Liver (tissue), 8 donors: ENCODE measurements at regions not wholly inside any gene's neighbourhood (a gene's known extent, or its start where the extent isn't known, plus 50 kb on each side); places are given as distances from the start of the nearest gene placed in this dataset.
A peak's percentile ranks its signal among the peaks of the same experiment; 100 is the strongest.

Experiments used
- DNase-seq: peaks from one replicate; pipeline ENCODE4 v3.0.0-alpha.2; 2017; ENCODE audit warnings: low spot score
- H3K27ac ChIP-seq, 2 donors: one replicate each; pipeline ENCODE4 v1.7.0; 2013; ENCODE audit warnings: inconsistent platforms in 2 of 2, low read length in 2 of 2, control low read depth in 1 of 2, low read depth in 1 of 2, mild to moderate bottlenecking in 1 of 2
- H3K27me3 ChIP-seq, 4 donors: one replicate each; pipeline versions ENCODE4 v1.6.1 to v1.7.0; 2013; ENCODE audit warnings: low read length in 3 of 4, inconsistent platforms in 1 of 4, mild to moderate bottlenecking in 1 of 4, moderate library complexity in 1 of 4; ENCODE audit not compliant: control insufficient read depth in 4 of 4, insufficient read depth in 4 of 4
- H3K36me3 ChIP-seq, 4 donors: one replicate each; pipeline versions ENCODE4 v1.6.1 to v1.7.0; 2013; ENCODE audit warnings: low read length in 3 of 4, mild to moderate bottlenecking in 3 of 4, low read depth in 1 of 4, moderate library complexity in 1 of 4; ENCODE audit not compliant: control insufficient read depth in 4 of 4, insufficient read depth in 3 of 4
- H3K4me1 ChIP-seq, 4 donors: one replicate each; pipeline versions ENCODE4 v1.6.1 to v1.7.0; 2013; ENCODE audit warnings: low read length in 3 of 4, mild to moderate bottlenecking in 3 of 4, moderate library complexity in 1 of 4; ENCODE audit not compliant: control insufficient read depth in 4 of 4, insufficient read depth in 4 of 4
- H3K4me3 ChIP-seq, 3 donors: one replicate each; pipeline versions ENCODE4 v1.6.1 to v1.7.0; 2013; ENCODE audit warnings: low read length in 3 of 3, control low read depth in 1 of 3, low read depth in 1 of 3, mild to moderate bottlenecking in 1 of 3
- H3K9ac ChIP-seq, 2 donors: one replicate each; pipeline ENCODE4 v1.7.0; 2013; ENCODE audit warnings: low read length in 2 of 2, mild to moderate bottlenecking in 2 of 2, moderate library complexity in 2 of 2, control low read depth in 1 of 2, low read depth in 1 of 2
- H3K9me3 ChIP-seq, 4 donors: one replicate each; pipeline versions ENCODE4 v1.6.1 to v1.7.0; 2013; ENCODE audit warnings: low read length in 3 of 4; ENCODE audit not compliant: control insufficient read depth in 4 of 4
- ATF3 ChIP-seq: IDR thresholded peaks from 2 replicates; pipeline ENCODE4 v1.6.1; 2016; ENCODE audit warnings: antibody characterized with exemption
- CTCF ChIP-seq: fragments of 150-350 bp; IDR thresholded peaks from 2 replicates; pipeline ENCODE4 v1.5.1; 2017; ENCODE audit warnings: improper control_type of control experiment, low read depth, low read length; ENCODE audit not compliant: missing input control
- EGR1 ChIP-seq, 2 donors: IDR thresholded peaks; 2 replicates each; pipeline ENCODE4 v1.6.1; 2016 to 2018; ENCODE audit warnings: antibody characterized with exemption in 2 of 2, low read depth in 2 of 2
- FOXA1 ChIP-seq: IDR thresholded peaks from 2 replicates; pipeline ENCODE4 v1.6.1; 2016; ENCODE audit warnings: antibody characterized with exemption
- FOXA2 ChIP-seq: IDR thresholded peaks from 2 replicates; pipeline ENCODE4 v1.6.1; 2016; ENCODE audit warnings: antibody characterized with exemption
- GABPA ChIP-seq, 2 donors: IDR thresholded peaks in 1 of 2; conservative IDR thresholded peaks in 1 of 2; 2 replicates each; pipeline ENCODE4 v1.6.1; 2016; ENCODE audit warnings: antibody characterized with exemption in 2 of 2, mild to moderate bottlenecking in 1 of 2, moderate library complexity in 1 of 2
- HNF4A ChIP-seq, 2 donors: conservative IDR thresholded peaks; 2 replicates each; pipeline ENCODE4 v1.6.1; 2016; ENCODE audit warnings: antibody characterized with exemption in 2 of 2, mild to moderate bottlenecking in 2 of 2
- HNF4G ChIP-seq: IDR thresholded peaks from 2 replicates; pipeline ENCODE4 v1.6.1; 2016; ENCODE audit warnings: antibody characterized with exemption
- JUND ChIP-seq, 2 donors: IDR thresholded peaks; 2 replicates each; pipeline ENCODE4 v1.6.1; 2016; ENCODE audit warnings: antibody characterized with exemption in 2 of 2
- MAX ChIP-seq: IDR thresholded peaks from 2 replicates; pipeline ENCODE4 v1.6.1; 2016; ENCODE audit warnings: antibody characterized with exemption
- NR2F2 ChIP-seq: IDR thresholded peaks from 2 replicates; pipeline ENCODE4 v1.6.1; 2016; ENCODE audit warnings: antibody characterized with exemption
- RAD21 ChIP-seq, 2 donors: IDR thresholded peaks; 2 replicates each; pipeline ENCODE4 v1.6.1; 2016; ENCODE audit warnings: antibody characterized with exemption in 2 of 2, mild to moderate bottlenecking in 2 of 2
- REST ChIP-seq: IDR thresholded peaks from 2 replicates; pipeline ENCODE4 v1.6.1; 2016; ENCODE audit warnings: antibody characterized with exemption, mild to moderate bottlenecking
- RXRA ChIP-seq, 2 donors: IDR thresholded peaks; 2 replicates each; pipeline ENCODE4 v1.6.1; 2017 to 2018; ENCODE audit warnings: antibody characterized with exemption in 2 of 2, mild to moderate bottlenecking in 1 of 2
- TAF1 ChIP-seq: conservative IDR thresholded peaks from 2 replicates; pipeline ENCODE4 v1.6.1; 2016; ENCODE audit warnings: antibody characterized with exemption, mild to moderate bottlenecking
- YY1 ChIP-seq: IDR thresholded peaks from 2 replicates; pipeline ENCODE4 v1.6.1; 2016; ENCODE audit warnings: antibody characterized with exemption, mild to moderate bottlenecking
- ZBTB33 ChIP-seq: IDR thresholded peaks from 2 replicates; pipeline ENCODE4 v1.6.1; 2016; ENCODE audit warnings: antibody characterized with exemption
- whole genome bisulfite sequencing: extraction: QIAGEN DNeasy Blood & Tissue Kit; methylation state at CpG from one replicate; pipeline ENCODE4 v1.1.7; 2013; 5-methylcytosine and 5-hydroxymethylcytosine counted together
- donor health status: healthy.
- donor health status: healthy.
- donor health status: healthy.
- donor health status: healthy.
- donor health status: healthy.

GRCh38 chr1:234732260-234732659 lies 122.3 kb upstream of the IRF2BP2 start:
- Histone ChIP-seq H3K9me3 (no peaks in the 10 kb centered on the region), H3K9ac (no peak overlapping the region), H3K27ac (no peak overlapping the region), H3K4me1 (peaks cover 0 to 7% (median 2%) of the 10 kb centered on the region in 4 donors), H3K36me3 (no peaks in the 10 kb centered on the region), H3K27me3 (no peaks in the 10 kb centered on the region), H3K4me3 (no peak overlapping the region)
- DNase-seq = no peak
- TF ChIP-seq GABPA (IDR thresholded peaks at IDR 0.05 in 1 of 2, conservative IDR thresholded peaks at IDR 0.05 in 1 of 2) (no peak), HNF4G (no peak), EGR1 (IDR thresholded peaks at IDR 0.05; ENCODE audit: low read depth in 2 of 2) (no peak), TAF1 (no peak), CTCF (no peak), JUND (IDR thresholded peaks at IDR 0.05) (no peak), YY1 (no peak), RXRA (IDR thresholded peaks at IDR 0.05) (no peak), FOXA2 (no peak), FOXA1 (no peak), HNF4A (conservative IDR thresholded peaks at IDR 0.05) (no peak)
- 97% methylated on average over 9 of the region's 9 CpGs for WGBS

GRCh38 chr1:234731569-234732085 lies 121.6 kb upstream of the IRF2BP2 start:
- DNase-seq = no peak
- TF ChIP-seq YY1 = no peak
- no peak for TF ChIP-seq JUND (IDR thresholded peaks at IDR 0.05)
- no peak for TF ChIP-seq RXRA (IDR thresholded peaks at IDR 0.05)
- no peak for TF ChIP-seq REST
- no peak for TF ChIP-seq MAX
- no peak for TF ChIP-seq GABPA (IDR thresholded peaks at IDR 0.05 in 1 of 2, conservative IDR thresholded peaks at IDR 0.05 in 1 of 2)
- no peak for TF ChIP-seq NR2F2
- TF ChIP-seq ZBTB33 = no peak
- TF ChIP-seq CTCF = no peak
- no peak for TF ChIP-seq RAD21 (IDR thresholded peaks at IDR 0.05)
- no peak for TF ChIP-seq HNF4G
- TF ChIP-seq HNF4A (conservative IDR thresholded peaks at IDR 0.05) = no peak
- no peak for TF ChIP-seq ATF3
- TF ChIP-seq TAF1 = no peak
- no peak for TF ChIP-seq FOXA1
- Histone ChIP-seq H3K9ac (no peak overlapping the region), H3K4me1 (peaks cover 0 to 12% (median 3%) of the 10 kb centered on the region in 4 donors), H3K4me3 (no peak overlapping the region), H3K27ac (peak overlapping the region in 1 of 2 donors; percentile 4), H3K27me3 (no peaks in the 10 kb centered on the region), H3K36me3 (no peaks in the 10 kb centered on the region), H3K9me3 (no peaks in the 10 kb centered on the region)
- WGBS = 77% methylated on average over 10 of the region's 10 CpGs
